ENCODE measurements at regions not wholly inside any gene's neighbourhood (a gene's known extent, or its start where the extent isn't known, plus 50 kb on each side); places are given as distances from the start of the nearest gene placed in this dataset.
"Not testable (repeated sequence)": the region's sequence is repeated elsewhere in the genome, so short reads cannot be mapped to it uniquely, and the experiment has no call there.

DNA sequence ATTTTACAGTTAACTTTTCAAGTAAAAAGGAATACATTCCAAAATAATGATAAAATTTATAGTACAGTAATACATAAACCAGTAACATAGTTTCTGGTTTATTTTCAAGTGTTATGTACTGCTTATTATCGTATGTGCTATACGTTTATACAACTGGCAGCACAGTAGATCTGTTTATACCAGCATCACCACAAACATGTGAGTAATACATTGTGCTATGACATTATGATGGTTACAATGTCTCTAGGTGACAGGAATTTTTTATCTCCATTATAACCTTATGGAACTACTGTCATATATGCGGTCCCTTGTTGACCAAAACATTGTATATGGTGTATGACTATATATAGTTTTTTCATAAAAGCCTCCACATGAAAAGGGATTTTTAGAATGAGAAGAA is 256.9 kb downstream of the ANKRD50 start:
- no peak for DNase-seq

GRCh38 chr4:124459196-124459940 is 253.2 kb downstream of the ANKRD50 start:
- no peak for DNase-seq

DNA sequence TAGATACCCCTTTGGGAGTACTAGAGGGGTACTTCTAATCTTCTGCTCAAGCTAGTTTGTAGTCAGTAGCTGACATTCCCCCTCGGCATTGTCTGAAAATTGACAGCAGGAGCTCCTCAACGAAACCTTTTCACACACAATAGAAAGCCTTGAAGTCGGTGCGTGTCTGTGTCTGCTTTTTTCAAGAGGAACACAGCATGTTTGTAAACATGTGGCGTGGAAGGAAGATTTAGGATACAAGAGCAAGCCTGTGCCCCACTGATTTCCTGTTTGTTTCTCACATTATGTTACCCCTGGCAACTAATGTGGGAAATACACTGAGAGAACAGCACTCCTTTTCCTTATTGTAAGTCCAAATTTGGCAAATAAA is 252.6 kb downstream of the ANKRD50 start:
- DNase-seq: no peak

- DNase-seq: not testable (repeated sequence)
Measured at GRCh38 chr4:124461592-124461991, 250.9 kb downstream of the ANKRD50 start.

- DNase-seq: no peak
Measured at GRCh38 chr4:124462954-124463828, 249.3 kb downstream of the ANKRD50 start.

DNA sequence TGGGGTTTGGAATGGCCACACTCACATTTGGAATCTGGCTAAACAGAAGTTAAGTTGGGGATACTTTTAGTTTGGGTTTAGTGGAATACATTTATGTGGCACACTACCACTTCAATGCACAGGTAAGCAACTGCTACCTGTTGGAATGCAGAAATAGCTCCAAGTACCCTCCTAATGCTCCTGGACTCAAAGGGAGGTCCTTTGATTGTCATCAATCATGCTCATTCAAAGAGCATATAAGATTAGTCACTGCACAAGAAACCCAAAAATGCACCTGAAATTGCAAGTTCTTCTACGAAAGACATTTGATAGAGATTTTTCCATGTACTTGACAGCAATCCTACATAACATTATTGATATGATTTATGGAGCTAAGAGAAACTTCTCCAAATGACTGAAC is 247.7 kb downstream of the ANKRD50 start:
- DNase-seq: no peak

DNA sequence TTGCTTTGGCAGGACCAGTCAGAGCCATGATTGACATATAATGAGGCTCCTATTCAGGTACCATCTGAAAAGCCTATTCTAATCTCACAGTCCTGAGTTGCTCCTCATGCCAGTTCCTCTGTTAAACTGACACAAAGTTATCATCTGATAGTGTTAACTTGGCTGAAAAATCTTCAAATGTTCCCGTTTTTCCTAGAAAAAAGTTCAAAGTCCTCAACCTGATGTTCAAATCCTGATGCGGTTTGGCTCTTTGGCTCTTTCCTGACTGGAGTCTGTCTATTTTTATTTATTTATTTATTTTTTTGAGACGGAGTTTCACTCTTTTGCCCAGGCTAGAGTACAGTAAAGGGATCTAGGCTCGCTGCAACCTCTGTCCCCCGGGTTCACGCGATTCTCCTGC is 244.2 kb downstream of the ANKRD50 start:
- no peak for DNase-seq

DNA sequence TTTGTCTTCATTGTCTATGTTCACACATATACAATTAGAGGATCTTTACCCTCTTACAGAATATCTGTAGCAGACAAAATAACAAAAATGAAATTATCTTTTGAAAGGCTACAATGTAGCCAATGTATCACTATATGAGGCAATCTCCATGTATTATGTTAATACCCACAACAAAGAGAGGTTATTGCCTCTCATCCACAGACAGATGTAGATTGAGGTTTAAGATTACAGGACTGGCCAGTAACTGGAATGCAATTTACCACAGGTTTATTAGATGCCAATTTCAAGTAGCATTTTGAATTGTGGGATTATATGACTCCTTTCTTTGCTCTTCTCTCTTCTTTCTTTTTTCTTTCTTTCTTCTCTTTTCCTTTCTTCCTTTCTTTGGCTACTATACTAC is 242.6 kb downstream of the ANKRD50 start:
- DNase-seq: no peak

DNA sequence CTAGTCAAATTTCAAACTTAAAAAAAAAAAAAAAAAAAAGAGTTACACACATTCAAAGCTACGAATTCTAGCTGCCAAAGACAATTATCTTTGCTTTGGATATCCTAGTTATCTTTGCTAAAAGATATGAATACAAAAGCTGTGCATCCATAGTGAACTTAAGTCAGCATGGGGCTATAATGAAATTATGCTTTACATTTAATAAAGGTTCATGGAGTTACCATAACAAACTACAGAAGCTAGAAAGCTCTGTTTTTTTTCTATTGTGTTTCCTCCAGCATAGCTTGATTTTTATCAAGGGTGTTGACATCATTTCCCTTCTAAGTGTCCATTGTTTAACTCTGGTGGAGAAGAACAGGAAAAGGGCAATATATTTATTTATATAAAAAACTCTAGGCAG is 234.1 kb downstream of the ANKRD50 start:
- no peak for DNase-seq

DNA sequence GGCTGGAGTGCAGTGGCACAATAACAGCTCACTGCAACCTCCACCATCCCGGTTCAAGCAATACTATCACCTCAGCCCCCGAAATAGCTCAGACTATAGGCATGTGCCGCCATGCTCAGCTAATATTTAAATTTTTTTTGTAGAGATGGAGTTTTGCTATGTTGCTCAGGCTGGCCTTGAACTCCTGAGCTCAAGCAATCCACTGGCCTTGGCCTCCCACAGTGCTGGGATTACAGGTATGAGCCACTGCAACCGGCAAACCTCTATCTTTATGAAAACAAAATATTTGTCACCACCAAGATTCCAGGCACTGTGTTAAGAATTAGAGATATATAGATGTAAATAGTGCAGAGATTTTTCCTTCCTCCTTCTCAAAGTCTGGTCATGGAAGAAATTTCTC is 232.5 kb downstream of the ANKRD50 start:
- DNase-seq: no peak

GRCh38 chr4:124481123-124481522 is 231.4 kb downstream of the ANKRD50 start:
- no peak for DNase-seq

- DNase-seq: no peak
Measured at GRCh38 chr4:124483048-124483906, 229.3 kb downstream of the ANKRD50 start.

DNA sequence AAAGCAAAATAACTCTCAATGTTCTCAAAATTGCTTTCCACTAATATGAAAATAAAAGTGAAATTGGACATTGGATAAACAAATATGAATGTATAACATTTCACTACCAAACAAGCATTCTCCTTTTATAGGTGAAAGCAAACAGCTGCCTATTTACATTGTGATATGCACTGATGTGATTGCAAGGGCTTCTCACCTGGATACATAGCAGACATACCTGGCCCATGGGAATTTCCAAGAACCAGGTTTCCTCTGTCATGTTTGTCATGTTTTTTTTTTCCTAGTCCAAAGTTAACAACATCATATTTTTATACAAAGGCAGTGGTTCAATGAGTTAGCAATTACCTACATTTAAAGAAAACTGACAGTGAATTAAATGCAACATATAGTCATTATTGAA is 228.5 kb downstream of the ANKRD50 start:
- no peak for DNase-seq

- no peak for DNase-seq
Measured at GRCh38 chr4:124484940-124485339, 227.6 kb downstream of the ANKRD50 start.

DNA sequence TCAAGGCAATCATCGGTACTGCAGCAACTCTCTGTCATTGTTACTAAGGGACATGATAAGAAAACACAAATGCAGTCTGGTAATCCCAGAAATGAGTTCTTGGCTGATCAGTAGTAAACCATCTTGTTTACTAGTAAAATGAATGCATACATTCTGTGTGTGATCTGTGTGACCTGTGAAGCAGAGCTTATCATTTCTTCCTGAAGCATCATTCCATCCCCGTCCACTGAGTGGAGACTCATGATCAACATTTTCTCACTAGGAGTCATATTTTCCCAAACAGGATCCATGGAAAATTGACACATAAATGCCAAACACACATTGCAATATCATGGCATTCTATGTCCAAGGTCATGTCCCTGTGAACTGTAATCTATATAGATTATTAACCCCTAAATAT is 226.1 kb downstream of the ANKRD50 start:
- DNase-seq: no peak

- no peak for DNase-seq
Measured at GRCh38 chr4:124487651-124488050, 224.9 kb downstream of the ANKRD50 start.

DNA sequence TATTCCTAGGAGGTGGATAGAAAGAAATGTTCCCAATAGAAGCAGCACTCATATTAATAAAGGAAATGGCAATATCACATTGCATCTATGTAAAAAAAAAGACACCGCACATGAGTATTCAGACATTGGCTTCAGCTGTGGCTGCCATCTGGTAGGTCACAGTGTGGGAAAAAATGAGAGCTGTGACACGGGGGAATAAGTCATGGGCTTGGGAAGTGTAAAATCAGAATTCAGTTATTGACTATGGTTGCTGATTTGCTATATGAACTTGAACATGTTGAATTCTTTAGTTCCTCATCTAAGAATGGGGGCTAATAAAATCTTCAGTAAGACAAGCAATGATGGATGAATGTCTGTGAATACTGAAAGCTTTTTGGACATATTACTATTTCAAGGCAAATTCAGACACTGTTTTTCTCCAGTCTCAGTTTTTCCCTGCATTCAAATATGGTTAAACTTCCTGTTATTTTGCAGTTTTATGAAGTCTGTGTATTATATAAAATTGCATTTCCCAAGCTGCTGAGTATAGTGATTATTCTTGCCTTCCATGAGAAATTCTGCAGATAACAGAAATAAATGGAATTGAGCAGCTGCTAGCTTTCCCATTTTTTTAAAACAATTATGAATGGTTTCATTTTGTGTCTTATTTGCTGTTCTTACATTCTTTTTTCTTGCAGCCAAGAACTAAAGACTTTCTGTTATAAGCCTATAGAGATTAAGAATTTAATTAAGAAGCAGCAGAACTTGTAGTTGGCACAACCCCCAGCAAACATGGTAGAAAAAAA is 221.0 kb downstream of the ANKRD50 start:
- no peak for DNase-seq

DNA sequence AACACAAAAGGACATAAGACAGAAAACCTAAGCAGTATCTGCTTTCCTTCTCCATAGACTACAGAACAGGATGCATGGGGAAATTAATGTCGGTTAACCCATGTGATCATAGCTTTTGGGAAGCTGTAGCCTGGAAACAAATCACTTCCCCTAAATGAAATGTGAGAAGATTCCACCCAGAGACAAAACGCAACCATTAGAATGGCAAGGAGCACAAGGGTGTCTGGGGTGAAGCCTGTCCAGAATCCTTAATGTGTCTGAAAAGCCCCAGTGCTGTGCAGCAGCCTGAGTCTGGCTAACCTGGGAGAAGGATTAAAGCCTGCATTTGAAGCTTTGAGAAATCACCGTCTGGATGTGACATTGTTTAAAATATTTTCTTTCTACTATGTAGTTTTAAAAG is 213.3 kb downstream of the ANKRD50 start:
- no peak for DNase-seq

DNA sequence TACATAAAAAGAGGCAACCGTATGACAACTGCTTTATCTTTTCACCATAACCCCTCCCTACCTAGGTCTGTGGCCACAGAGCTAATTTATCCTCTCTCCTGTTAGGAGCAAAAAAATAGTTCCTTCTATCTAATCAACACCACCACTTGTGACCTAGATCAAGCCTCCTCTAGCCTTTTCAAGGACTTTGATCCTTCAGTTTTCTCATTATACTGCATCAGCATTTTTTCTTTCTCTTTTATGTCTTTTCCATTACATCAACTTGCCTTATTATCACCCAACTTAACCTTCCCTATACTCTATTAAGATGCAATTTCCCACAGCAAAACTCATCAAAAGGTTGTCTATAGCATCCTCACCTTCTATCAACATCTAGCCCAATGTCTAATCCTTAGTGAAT is 211.0 kb downstream of the ANKRD50 start:
- no peak for DNase-seq

- DNase-seq: no peak
Measured at GRCh38 chr4:124504431-124504830, 208.1 kb downstream of the ANKRD50 start.

DNA sequence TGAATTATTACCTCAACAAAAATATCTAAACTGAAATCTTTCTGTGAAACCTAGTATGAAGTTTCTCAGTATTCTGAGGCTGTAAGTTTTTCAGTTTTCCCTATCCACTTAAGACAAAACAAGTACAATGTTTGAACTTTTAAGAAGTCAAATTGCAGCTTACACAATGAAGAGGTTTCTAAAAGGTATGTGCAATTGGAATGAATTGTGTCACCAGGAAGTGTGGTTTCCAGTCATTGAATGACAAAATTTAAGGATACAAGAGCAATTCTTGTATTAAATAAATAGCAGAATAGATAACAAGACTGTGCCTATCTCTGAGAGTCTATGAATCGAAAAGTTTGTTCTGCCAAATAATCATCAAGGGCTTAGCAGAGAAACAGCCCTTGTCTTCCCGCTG is 207.3 kb downstream of the ANKRD50 start:
- no peak for DNase-seq

- DNase-seq: no peak
Measured at GRCh38 chr4:124509151-124509550, 203.4 kb downstream of the ANKRD50 start.

DNA sequence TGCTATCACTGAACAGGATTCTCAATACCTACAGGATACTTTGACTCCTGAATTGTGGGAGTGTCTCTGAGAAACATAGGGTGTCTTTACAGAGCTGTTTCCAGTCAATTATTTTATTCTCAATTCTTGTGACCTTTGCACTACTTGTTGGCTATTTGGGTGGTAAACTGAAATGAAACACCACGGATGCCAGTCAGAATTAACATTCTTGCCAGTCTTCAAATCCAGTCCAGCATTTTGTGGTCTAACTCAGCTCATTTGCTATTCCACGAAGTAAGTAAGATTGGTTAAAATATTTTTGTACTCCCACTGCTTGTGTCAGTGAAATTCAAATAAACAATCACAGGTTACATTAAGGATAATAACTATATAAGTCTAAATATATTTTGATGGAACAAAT is 197.9 kb downstream of the ANKRD50 start:
- no peak for DNase-seq
